Hepatocyte (in vitro differentiated cells): ENCODE measurements at regions not wholly inside any gene's neighbourhood (a gene's known extent, or its start where the extent isn't known, plus 50 kb on each side); places are given as distances from the start of the nearest gene placed in this dataset.
"Not testable (repeated sequence)": the region's sequence is repeated elsewhere in the genome, so short reads cannot be mapped to it uniquely, and the experiment has no call there.

Experiments
- EZH2 ChIP-seq: fragments of 200-600 bp; sonication (generic); IDR thresholded peaks from 2 replicates; pipeline ENCODE4 v1.6.1; 2016; ENCODE audit warnings: antibody characterized with exemption, mild to moderate bottlenecking, borderline replicate concordance
- TF ChIP-seq, protein P1 (sequence below): fragments of 200-600 bp; sonication (generic); IDR thresholded peaks from 2 replicates; pipeline ENCODE4 v1.5.1; 2016; ENCODE audit warnings: antibody characterized with exemption, mild to moderate bottlenecking; ENCODE audit not compliant: poor library complexity

- TF ChIP-seq, protein P1, sequence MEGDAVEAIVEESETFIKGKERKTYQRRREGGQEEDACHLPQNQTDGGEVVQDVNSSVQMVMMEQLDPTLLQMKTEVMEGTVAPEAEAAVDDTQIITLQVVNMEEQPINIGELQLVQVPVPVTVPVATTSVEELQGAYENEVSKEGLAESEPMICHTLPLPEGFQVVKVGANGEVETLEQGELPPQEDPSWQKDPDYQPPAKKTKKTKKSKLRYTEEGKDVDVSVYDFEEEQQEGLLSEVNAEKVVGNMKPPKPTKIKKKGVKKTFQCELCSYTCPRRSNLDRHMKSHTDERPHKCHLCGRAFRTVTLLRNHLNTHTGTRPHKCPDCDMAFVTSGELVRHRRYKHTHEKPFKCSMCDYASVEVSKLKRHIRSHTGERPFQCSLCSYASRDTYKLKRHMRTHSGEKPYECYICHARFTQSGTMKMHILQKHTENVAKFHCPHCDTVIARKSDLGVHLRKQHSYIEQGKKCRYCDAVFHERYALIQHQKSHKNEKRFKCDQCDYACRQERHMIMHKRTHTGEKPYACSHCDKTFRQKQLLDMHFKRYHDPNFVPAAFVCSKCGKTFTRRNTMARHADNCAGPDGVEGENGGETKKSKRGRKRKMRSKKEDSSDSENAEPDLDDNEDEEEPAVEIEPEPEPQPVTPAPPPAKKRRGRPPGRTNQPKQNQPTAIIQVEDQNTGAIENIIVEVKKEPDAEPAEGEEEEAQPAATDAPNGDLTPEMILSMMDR: not testable (repeated sequence)
- TF ChIP-seq EZH2: not testable (repeated sequence)
These were observed 169.6 kb upstream of the IRF2BP2 start for GRCh38 chr1:234779600-234779999.
